HL-60 (cell line): ENCODE measurements at regions not wholly inside any gene's neighbourhood (a gene's known extent, or its start where the extent isn't known, plus 50 kb on each side); places are given as distances from the start of the nearest gene placed in this dataset.

ENCODE experiments used
- GABPA ChIP-seq: IDR thresholded peaks from 2 replicates; pipeline ENCODE4 v1.6.1; 2012; ENCODE audit warnings: low read depth
- POLR2AphosphoS5 ChIP-seq: IDR thresholded peaks from 2 replicates; pipeline ENCODE4 v1.6.1; 2012; ENCODE audit warnings: low read depth

GRCh38 chr18:79580498-79581171, 99.0 kb upstream of the CTDP1 start:
- TF ChIP-seq GABPA = no peak
- no peak for TF ChIP-seq POLR2AphosphoS5
